ENCODE measurements at regions not wholly inside any gene's neighbourhood (a gene's known extent, or its start where the extent isn't known, plus 50 kb on each side); places are given as distances from the start of the nearest gene placed in this dataset.
"Not testable (repeated sequence)": the region's sequence is repeated elsewhere in the genome, so short reads cannot be mapped to it uniquely, and the experiment has no call there.

DNA sequence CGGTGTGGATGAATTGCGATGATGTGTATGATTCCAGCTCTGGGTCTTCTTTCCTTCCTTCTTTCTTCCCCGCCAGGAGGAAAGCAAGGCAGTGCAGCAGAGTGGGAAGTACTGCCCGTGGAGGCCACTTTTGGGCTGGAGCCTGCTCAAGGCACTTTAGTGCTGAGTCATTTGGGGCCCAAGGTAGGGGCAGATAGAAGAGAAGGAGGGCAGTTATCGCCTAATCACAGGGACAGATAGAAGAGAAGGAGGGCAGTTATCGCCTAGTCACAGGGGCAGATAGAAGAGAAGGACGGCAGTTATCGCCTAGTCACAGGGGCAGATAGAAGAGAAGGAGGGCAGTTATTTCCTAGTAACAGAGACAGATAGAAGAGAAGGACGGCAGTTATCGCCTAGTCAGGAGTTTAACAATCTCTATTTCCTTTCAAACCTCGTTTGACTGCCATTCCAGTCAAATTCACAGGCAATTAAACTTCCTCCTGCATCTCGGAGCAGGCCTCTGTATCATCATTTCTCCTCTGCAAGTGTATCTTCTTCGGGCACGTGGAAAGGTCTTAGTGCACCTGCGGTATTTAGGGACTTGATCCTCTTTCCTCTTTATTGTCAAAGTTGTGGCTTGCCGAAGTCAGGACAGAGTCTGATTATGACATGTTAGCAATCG, 5277.5 kb upstream of the TPTE start:
- TF ChIP-seq, protein P1, sequence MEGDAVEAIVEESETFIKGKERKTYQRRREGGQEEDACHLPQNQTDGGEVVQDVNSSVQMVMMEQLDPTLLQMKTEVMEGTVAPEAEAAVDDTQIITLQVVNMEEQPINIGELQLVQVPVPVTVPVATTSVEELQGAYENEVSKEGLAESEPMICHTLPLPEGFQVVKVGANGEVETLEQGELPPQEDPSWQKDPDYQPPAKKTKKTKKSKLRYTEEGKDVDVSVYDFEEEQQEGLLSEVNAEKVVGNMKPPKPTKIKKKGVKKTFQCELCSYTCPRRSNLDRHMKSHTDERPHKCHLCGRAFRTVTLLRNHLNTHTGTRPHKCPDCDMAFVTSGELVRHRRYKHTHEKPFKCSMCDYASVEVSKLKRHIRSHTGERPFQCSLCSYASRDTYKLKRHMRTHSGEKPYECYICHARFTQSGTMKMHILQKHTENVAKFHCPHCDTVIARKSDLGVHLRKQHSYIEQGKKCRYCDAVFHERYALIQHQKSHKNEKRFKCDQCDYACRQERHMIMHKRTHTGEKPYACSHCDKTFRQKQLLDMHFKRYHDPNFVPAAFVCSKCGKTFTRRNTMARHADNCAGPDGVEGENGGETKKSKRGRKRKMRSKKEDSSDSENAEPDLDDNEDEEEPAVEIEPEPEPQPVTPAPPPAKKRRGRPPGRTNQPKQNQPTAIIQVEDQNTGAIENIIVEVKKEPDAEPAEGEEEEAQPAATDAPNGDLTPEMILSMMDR (IDR thresholded peaks at IDR 0.05; ENCODE audit: low read depth, low read length), result not testable (repeated sequence)
- TF ChIP-seq EZH2phosphoT487 (IDR thresholded peaks at IDR 0.05; ENCODE audit: low read depth), result not testable (repeated sequence)
